BJ (cell line): ENCODE measurements at regions not wholly inside any gene's neighbourhood (a gene's known extent, or its start where the extent isn't known, plus 50 kb on each side); places are given as distances from the start of the nearest gene placed in this dataset.

Experiments used
- CTCF ChIA-PET: fragments of 350-600 bp; formaldehyde crosslinking; extraction: SDS; loops from one replicate; lab custom pipeline; 2021; ENCODE audit warnings: antibody characterized with exemption, inconsistent platforms; lab: Yijun Ruan, JAX
- POLR2A ChIA-PET: fragments of 300-600 bp; sonication (Branson Sonifier 250); formaldehyde crosslinking; extraction: SDS; loops from one replicate; lab custom pipeline; 2021; ENCODE audit warnings: antibody characterized with exemption; lab: Charles Lee
- DNase-seq: peaks from one replicate; pipeline ENCODE4 v3.0.0-alpha.2; 2011; ENCODE audit warnings: low read depth
- H3K27me3 ChIP-seq: 2 replicates; pipeline ENCODE4 v1.6.0; 2011; ENCODE audit warnings: low read length; ENCODE audit not compliant: control insufficient read depth, insufficient read depth
- H3K36me3 ChIP-seq: 2 replicates; pipeline ENCODE4 v1.5.1; 2011; ENCODE audit warnings: low read length; ENCODE audit not compliant: control insufficient read depth, insufficient read depth
- H3K4me3 ChIP-seq: 2 replicates; pipeline ENCODE4 v1.5.1; 2011; ENCODE audit warnings: low read depth, mild to moderate bottlenecking, control low read depth, low read length
- CTCF ChIP-seq: IDR thresholded peaks from 2 replicates; pipeline ENCODE4 v1.5.1; 2011; ENCODE audit warnings: low read depth, mild to moderate bottlenecking, control low read depth, inconsistent platforms, low read length, moderate library complexity; ENCODE audit not compliant: insufficient read depth

- no peak for TF ChIP-seq CTCF
- no peak for DNase-seq
- ChIA-PET POLR2A (no interaction called here), CTCF (no interaction called here)
- Histone ChIP-seq H3K4me3 (peak overlapping the region; percentile 94), H3K36me3 (no peaks in the 10 kb centered on the region), H3K27me3 (no peaks in the 10 kb centered on the region)
Observed at GRCh38 chrX:2610246-2611170, 80.6 kb upstream of the CD99 start.

GRCh38 chrX:2609431-2610238 is 81.5 kb upstream of the CD99 start:
- DNase-seq = no peak
- CTCF ChIA-PET = no interaction called here

GRCh38 chrX:2608638-2609430 is 82.3 kb upstream of the CD99 start:
- Histone ChIP-seq H3K27me3 (no peaks in the 10 kb centered on the region), H3K4me3 (peak overlapping the region; percentile 94), H3K36me3 (no peaks in the 10 kb centered on the region)
- DNase-seq = no peak
- ChIA-PET POLR2A (no interaction called here), CTCF (no interaction called here)
- TF ChIP-seq CTCF = 0 out of 2 replicates have a peak, but pooled peaks have one; percentile 8

More at GRCh38 chrX:2609431-2610238, 81.5 kb upstream of the CD99 start:
- TF ChIP-seq CTCF = no peak
- Histone ChIP-seq H3K36me3 (no peaks in the 10 kb centered on the region), H3K27me3 (no peaks in the 10 kb centered on the region), H3K4me3 (peak overlapping the region; percentile 94)
- POLR2A ChIA-PET = no interaction called here

- no peaks in the 10 kb centered on the region; the same call in 1 of the 2 replicates for H3K36me3 ChIP-seq
- CTCF ChIA-PET = no interaction called here
- DNase-seq = no peak
- POLR2A ChIA-PET = no interaction called here
- no peak for TF ChIP-seq CTCF
- H3K27me3 ChIP-seq = no peaks in the 10 kb centered on the region
- H3K4me3 ChIP-seq = no peak overlapping the region
Observed at GRCh38 chrX:2607113-2607512, 84.0 kb upstream of the CD99 start.
